ENCODE measurements at regions not wholly inside any gene's neighbourhood (a gene's known extent, or its start where the extent isn't known, plus 50 kb on each side); places are given as distances from the start of the nearest gene placed in this dataset.

DNA sequence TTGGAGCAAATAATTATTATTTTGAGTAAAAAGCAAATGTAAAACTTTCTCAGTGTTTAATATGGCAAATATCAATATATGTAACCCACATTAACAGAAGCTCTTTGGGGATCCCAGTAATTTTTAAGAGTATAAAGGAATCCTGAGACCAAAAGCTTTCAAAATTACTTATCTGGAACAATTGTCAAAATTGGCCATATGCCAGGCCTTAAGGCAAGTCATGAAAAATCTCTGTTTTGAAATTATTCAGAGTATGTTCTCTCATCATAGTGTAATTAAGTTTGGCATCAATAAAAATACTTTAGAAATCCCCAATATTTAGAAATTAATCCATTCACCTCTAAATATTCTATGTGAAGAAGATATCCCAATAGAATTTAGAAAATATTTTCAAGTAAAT lies 225.3 kb upstream of the ARL4C start:
- no peak overlapping the region for H3K4me2 ChIP-seq (ENCODE audit: low read length)
- no peak overlapping the region for H3K9ac ChIP-seq (ENCODE audit: low read length)
- H3K27me3 ChIP-seq (ENCODE audit: insufficient read depth, low read length), result no peaks in the 10 kb centered on the region
- H3K9me3 ChIP-seq (ENCODE audit: low read length), result no peaks in the 10 kb centered on the region
- H3K79me2 ChIP-seq (ENCODE audit: insufficient read depth, low read length), result no peaks in the 10 kb centered on the region
- no peak overlapping the region for H2AFZ ChIP-seq (ENCODE audit: low read length)
- H3K27ac ChIP-seq (ENCODE audit: low read depth, low read length, poor library complexity, severe bottlenecking), result no peak overlapping the region
- no peaks in the 10 kb centered on the region for H3K36me3 ChIP-seq (ENCODE audit: insufficient read depth, low read length)
- H4K20me1 ChIP-seq (ENCODE audit: insufficient read depth, low read length), result no peaks in the 10 kb centered on the region
- no peaks in the 10 kb centered on the region for H3F3A ChIP-seq (ENCODE audit: insufficient read depth, low read length)
- no peak overlapping the region for H3K4me3 ChIP-seq (ENCODE audit: low read depth, low read length, poor library complexity, severe bottlenecking)
- no peaks in the 10 kb centered on the region for H3K4me1 ChIP-seq (ENCODE audit: insufficient read depth, low read length, severe bottlenecking)
- TF ChIP-seq, protein P1, sequence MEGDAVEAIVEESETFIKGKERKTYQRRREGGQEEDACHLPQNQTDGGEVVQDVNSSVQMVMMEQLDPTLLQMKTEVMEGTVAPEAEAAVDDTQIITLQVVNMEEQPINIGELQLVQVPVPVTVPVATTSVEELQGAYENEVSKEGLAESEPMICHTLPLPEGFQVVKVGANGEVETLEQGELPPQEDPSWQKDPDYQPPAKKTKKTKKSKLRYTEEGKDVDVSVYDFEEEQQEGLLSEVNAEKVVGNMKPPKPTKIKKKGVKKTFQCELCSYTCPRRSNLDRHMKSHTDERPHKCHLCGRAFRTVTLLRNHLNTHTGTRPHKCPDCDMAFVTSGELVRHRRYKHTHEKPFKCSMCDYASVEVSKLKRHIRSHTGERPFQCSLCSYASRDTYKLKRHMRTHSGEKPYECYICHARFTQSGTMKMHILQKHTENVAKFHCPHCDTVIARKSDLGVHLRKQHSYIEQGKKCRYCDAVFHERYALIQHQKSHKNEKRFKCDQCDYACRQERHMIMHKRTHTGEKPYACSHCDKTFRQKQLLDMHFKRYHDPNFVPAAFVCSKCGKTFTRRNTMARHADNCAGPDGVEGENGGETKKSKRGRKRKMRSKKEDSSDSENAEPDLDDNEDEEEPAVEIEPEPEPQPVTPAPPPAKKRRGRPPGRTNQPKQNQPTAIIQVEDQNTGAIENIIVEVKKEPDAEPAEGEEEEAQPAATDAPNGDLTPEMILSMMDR (IDR thresholded peaks at IDR 0.05; ENCODE audit: low read length), result no peak
- no peak for TF ChIP-seq EZH2 (IDR thresholded peaks at IDR 0.05; ENCODE audit: borderline replicate concordance, low read length)
- H3K9me2 ChIP-seq (ENCODE audit: low read depth, low read length), result no peaks in the 10 kb centered on the region

DNA sequence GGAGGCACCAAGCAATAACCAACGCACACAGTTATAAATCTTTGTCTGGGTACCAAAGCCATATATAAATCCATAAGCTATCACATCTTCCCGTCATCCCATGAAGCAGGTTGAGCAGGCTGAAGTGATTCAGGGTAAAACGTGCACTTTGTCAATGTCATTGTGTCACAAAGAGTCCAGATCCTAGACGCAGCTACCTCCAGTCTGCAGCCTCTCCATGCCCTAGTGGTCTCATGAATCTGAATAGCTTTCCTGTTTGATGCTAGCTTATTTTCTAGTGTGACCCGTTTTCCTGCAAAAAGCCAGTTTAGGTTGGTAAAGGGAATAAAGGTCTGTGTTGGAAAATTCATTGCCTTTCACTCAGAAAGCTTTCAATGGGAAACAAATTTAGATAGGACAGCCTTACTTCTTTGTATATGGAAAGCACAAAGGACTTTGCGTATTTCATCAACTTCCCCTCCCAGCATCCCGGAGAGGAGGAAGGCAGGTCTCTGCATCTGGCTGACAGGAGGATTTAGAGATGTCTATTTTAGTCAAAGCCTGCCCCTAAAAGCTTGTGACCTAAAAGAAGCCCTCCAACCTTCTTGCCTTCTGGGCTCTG lies 222.3 kb upstream of the ARL4C start:
- no peaks in the 10 kb centered on the region for H3K27me3 ChIP-seq (ENCODE audit: insufficient read depth, low read length)
- no peaks in the 10 kb centered on the region for H3K79me2 ChIP-seq (ENCODE audit: insufficient read depth, low read length)
- no peaks in the 10 kb centered on the region for H3K4me1 ChIP-seq (ENCODE audit: insufficient read depth, low read length, severe bottlenecking)
- no peaks in the 10 kb centered on the region for H3K9me2 ChIP-seq (ENCODE audit: low read depth, low read length)
- no peak overlapping the region for H2AFZ ChIP-seq (ENCODE audit: low read length)
- H3K4me2 ChIP-seq (ENCODE audit: low read length), result no peak overlapping the region
- TF ChIP-seq, protein P1 (IDR thresholded peaks at IDR 0.05; ENCODE audit: low read length), result no peak
- no peak for TF ChIP-seq EZH2 (IDR thresholded peaks at IDR 0.05; ENCODE audit: borderline replicate concordance, low read length)
- H3K36me3 ChIP-seq (ENCODE audit: insufficient read depth, low read length), result no peaks in the 10 kb centered on the region
- no peaks in the 10 kb centered on the region for H3F3A ChIP-seq (ENCODE audit: insufficient read depth, low read length)
- H3K9ac ChIP-seq (ENCODE audit: low read length), result no peak overlapping the region
- no peak overlapping the region for H3K27ac ChIP-seq (ENCODE audit: low read depth, low read length, poor library complexity, severe bottlenecking)
- H3K4me3 ChIP-seq (ENCODE audit: low read depth, low read length, poor library complexity, severe bottlenecking), result no peak overlapping the region
- no peaks in the 10 kb centered on the region for H3K9me3 ChIP-seq (ENCODE audit: low read length)
- H4K20me1 ChIP-seq (ENCODE audit: insufficient read depth, low read length), result no peaks in the 10 kb centered on the region

DNA sequence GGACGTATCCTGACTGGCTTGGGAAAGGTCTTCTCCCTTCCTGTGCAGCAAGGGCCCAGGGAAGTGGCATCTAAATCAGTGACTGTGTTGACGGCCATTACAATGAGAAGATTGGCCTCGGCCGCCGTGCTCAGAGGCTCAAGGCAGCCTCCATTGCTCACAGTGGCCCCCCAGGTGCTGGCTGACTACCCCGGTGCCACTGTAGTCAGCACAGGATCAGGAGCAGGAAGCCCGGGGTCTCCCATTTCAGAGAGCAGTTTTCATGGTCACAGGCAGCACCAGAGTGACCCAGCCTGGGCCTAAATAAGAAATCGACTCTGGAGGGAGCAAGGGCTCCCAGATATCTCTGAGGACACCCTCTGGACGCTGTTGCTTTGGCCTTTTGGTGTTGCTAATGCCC lies 219.4 kb upstream of the ARL4C start:
- Histone ChIP-seq H3K9ac (ENCODE audit: low read length) (no peak overlapping the region), H3K4me1 (ENCODE audit: insufficient read depth, low read length, severe bottlenecking) (no peaks in the 10 kb centered on the region), H4K20me1 (ENCODE audit: insufficient read depth, low read length) (no peaks in the 10 kb centered on the region), H3K36me3 (ENCODE audit: insufficient read depth, low read length) (no peaks in the 10 kb centered on the region), H3K4me3 (ENCODE audit: low read depth, low read length, poor library complexity, severe bottlenecking) (no peak overlapping the region), H3K79me2 (ENCODE audit: insufficient read depth, low read length) (no peaks in the 10 kb centered on the region), H3K9me2 (ENCODE audit: low read depth, low read length) (no peaks in the 10 kb centered on the region), H3K27ac (ENCODE audit: low read depth, low read length, poor library complexity, severe bottlenecking) (no peak overlapping the region), H3K4me2 (ENCODE audit: low read length) (no peak overlapping the region), H3K27me3 (ENCODE audit: insufficient read depth, low read length) (no peaks in the 10 kb centered on the region), H3K9me3 (ENCODE audit: low read length) (no peaks in the 10 kb centered on the region), H3F3A (ENCODE audit: insufficient read depth, low read length) (no peaks in the 10 kb centered on the region), H2AFZ (ENCODE audit: low read length) (no peak overlapping the region)
- no peak for TF ChIP-seq EZH2 (IDR thresholded peaks at IDR 0.05; ENCODE audit: borderline replicate concordance, low read length)
- TF ChIP-seq, protein P1 (IDR thresholded peaks at IDR 0.05; ENCODE audit: low read length), result no peak

All from OCI-LY1 (cell line).